Adrenal gland (tissue), 5 donors: ENCODE measurements at regions not wholly inside any gene's neighbourhood (a gene's known extent, or its start where the extent isn't known, plus 50 kb on each side); places are given as distances from the start of the nearest gene placed in this dataset.

Source experiments
- CTCF ChIP-seq, 6 experiments: fragments of 450-650 bp in 4 of 6; fragments of 200-600 bp in 2 of 6; sonication (generic) in 1 of 6; IDR thresholded peaks; 1 replicate in 5 of 6; 2 replicates in 1 of 6; pipeline versions ENCODE4 v1.5.1 to v1.8.0; 2016 to 2021; ENCODE audit warnings: antibody characterized with exemption in 6 of 6, mild to moderate bottlenecking in 2 of 6, moderate library complexity in 1 of 6
- POLR2A ChIP-seq, 2 donors: fragments of 450-650 bp; IDR thresholded peaks; one replicate each; pipeline ENCODE4 v1.6.1; 2017; ENCODE audit warnings: antibody characterized with exemption in 2 of 2, mild to moderate bottlenecking in 2 of 2, moderate library complexity in 1 of 2
- donor health status: DM: no; HTN: no; CAD: no.

GRCh38 chr20:16191496-16191895 lies 381.8 kb downstream of the KIF16B start:
- TF ChIP-seq CTCF (IDR thresholded peaks at IDR 0.05) (no peak), POLR2A (IDR thresholded peaks at IDR 0.05) (no peak)
